Esophagus muscularis mucosa (tissue), 4 donors: ENCODE measurements at regions not wholly inside any gene's neighbourhood (a gene's known extent, or its start where the extent isn't known, plus 50 kb on each side); places are given as distances from the start of the nearest gene placed in this dataset.

Source experiments
- EP300 ChIP-seq: sonication (generic); formaldehyde crosslinking; IDR thresholded peaks from one replicate; pipeline ENCODE4 v1.6.1; 2017; ENCODE audit warnings: antibody characterized with exemption
- POLR2A ChIP-seq: fragments of 450-650 bp; IDR thresholded peaks from one replicate; pipeline ENCODE4 v1.6.1; 2017; ENCODE audit warnings: antibody characterized with exemption, moderate library complexity, mild to moderate bottlenecking, low read depth
- TF ChIP-seq, protein P1 (sequence below), 3 experiments: fragments of 200-600 bp in 2 of 3; fragments of 450-650 bp in 1 of 3; sonication (generic) in 2 of 3; IDR thresholded peaks; one replicate each; pipeline ENCODE4 v1.5.1; 2017 to 2019; ENCODE audit warnings: antibody characterized with exemption in 3 of 3, mild to moderate bottlenecking in 2 of 3, moderate library complexity in 1 of 3

GRCh38 chr18:78762753-78763152 lies 216.9 kb upstream of the SALL3 start:
- TF ChIP-seq, protein P1, sequence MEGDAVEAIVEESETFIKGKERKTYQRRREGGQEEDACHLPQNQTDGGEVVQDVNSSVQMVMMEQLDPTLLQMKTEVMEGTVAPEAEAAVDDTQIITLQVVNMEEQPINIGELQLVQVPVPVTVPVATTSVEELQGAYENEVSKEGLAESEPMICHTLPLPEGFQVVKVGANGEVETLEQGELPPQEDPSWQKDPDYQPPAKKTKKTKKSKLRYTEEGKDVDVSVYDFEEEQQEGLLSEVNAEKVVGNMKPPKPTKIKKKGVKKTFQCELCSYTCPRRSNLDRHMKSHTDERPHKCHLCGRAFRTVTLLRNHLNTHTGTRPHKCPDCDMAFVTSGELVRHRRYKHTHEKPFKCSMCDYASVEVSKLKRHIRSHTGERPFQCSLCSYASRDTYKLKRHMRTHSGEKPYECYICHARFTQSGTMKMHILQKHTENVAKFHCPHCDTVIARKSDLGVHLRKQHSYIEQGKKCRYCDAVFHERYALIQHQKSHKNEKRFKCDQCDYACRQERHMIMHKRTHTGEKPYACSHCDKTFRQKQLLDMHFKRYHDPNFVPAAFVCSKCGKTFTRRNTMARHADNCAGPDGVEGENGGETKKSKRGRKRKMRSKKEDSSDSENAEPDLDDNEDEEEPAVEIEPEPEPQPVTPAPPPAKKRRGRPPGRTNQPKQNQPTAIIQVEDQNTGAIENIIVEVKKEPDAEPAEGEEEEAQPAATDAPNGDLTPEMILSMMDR (IDR thresholded peaks at IDR 0.05), result no peak
- TF ChIP-seq POLR2A, result no peak
- no peak for TF ChIP-seq EP300
